OCI-LY3 (cell line): ENCODE measurements at regions not wholly inside any gene's neighbourhood (a gene's known extent, or its start where the extent isn't known, plus 50 kb on each side); places are given as distances from the start of the nearest gene placed in this dataset.

Source experiments
- EZH2phosphoT487 ChIP-seq: fragments of 200-600 bp; shearing (Covaris generic); IDR thresholded peaks from 2 replicates; pipeline ENCODE4 v1.6.1; 2018; ENCODE audit warnings: antibody characterized with exemption, mixed run types, low read depth
- TF ChIP-seq, protein P1 (sequence below): fragments of 200-600, 300-600 bp; sonication (generic); IDR thresholded peaks from 2 replicates; pipeline ENCODE4 v1.5.1; 2014; ENCODE audit warnings: antibody characterized with exemption, low read length, low read depth

DNA sequence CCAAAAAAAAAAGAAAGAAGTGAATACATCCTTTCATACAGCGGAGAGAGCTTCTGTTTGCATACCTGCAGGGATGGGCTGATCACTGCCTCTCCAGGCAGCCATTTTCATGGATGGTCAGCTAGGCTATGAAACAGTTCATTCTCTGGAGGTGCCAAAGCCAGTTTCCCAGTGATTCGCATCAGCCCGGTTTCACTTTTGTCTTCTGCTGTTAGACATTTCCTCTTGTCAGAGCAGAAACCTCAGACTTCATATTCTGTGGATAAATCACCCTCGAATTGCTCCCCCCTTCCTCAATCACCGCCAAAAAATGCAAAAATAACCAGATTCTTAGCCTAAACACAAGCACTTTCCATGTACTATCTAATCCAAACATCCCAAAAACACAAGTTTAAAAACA, 225.6 kb downstream of the ADAMTS9 start:
- TF ChIP-seq, protein P1, sequence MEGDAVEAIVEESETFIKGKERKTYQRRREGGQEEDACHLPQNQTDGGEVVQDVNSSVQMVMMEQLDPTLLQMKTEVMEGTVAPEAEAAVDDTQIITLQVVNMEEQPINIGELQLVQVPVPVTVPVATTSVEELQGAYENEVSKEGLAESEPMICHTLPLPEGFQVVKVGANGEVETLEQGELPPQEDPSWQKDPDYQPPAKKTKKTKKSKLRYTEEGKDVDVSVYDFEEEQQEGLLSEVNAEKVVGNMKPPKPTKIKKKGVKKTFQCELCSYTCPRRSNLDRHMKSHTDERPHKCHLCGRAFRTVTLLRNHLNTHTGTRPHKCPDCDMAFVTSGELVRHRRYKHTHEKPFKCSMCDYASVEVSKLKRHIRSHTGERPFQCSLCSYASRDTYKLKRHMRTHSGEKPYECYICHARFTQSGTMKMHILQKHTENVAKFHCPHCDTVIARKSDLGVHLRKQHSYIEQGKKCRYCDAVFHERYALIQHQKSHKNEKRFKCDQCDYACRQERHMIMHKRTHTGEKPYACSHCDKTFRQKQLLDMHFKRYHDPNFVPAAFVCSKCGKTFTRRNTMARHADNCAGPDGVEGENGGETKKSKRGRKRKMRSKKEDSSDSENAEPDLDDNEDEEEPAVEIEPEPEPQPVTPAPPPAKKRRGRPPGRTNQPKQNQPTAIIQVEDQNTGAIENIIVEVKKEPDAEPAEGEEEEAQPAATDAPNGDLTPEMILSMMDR: no peak
- TF ChIP-seq EZH2phosphoT487: no peak
